ENCODE measurements at regions not wholly inside any gene's neighbourhood (a gene's known extent, or its start where the extent isn't known, plus 50 kb on each side); places are given as distances from the start of the nearest gene placed in this dataset.

- H3K4me3 ChIP-seq (ENCODE audit: insufficient read depth, low read depth, low read length), result no peak overlapping the region
- no peaks in the 10 kb centered on the region for H3K9me3 ChIP-seq (ENCODE audit: insufficient read depth, low read depth, low read length)
Measured at GRCh38 chr13:40241125-40241798, 425.2 kb downstream of the FOXO1 start.

GRCh38 chr13:40243047-40243446 is 423.4 kb downstream of the FOXO1 start:
- Histone ChIP-seq H3K36me3 (ENCODE audit: insufficient read depth, low read length) (no peaks in the 10 kb centered on the region), H3K27me3 (ENCODE audit: insufficient read depth, low read length) (no peaks in the 10 kb centered on the region)

More at GRCh38 chr13:40241125-40241798, 425.2 kb downstream of the FOXO1 start:
- no peak overlapping the region for H2AFZ ChIP-seq (ENCODE audit: low read depth, low read length)
- no peak overlapping the region for H3K27ac Mint-ChIP-seq (ENCODE audit: unreplicated experiment)
- peaks cover under 1% of the 10 kb centered on the region for H3K4me1 Mint-ChIP-seq (ENCODE audit: low read depth, unreplicated experiment)
- FAIRE-seq (no peak), DNase-seq (ENCODE audit: low read depth) (no peak)
- no peak overlapping the region for H3K9ac ChIP-seq (ENCODE audit: low read length)
- no peaks in the 10 kb centered on the region for H3K36me3 Mint-ChIP-seq (ENCODE audit: low read depth, unreplicated experiment)
- no peaks in the 10 kb centered on the region for H3K9me3 Mint-ChIP-seq (ENCODE audit: unreplicated experiment)
- H3K36me3 ChIP-seq (ENCODE audit: insufficient read depth, low read length), result no peaks in the 10 kb centered on the region
- no peaks in the 10 kb centered on the region for H3K27me3 Mint-ChIP-seq (ENCODE audit: low read depth, unreplicated experiment)
- H3K4me2 ChIP-seq (ENCODE audit: low read length), result no peak overlapping the region
- H4K20me1 ChIP-seq (ENCODE audit: insufficient read depth, low read length), result no peaks in the 10 kb centered on the region
- no peaks in the 10 kb centered on the region for H3K79me2 ChIP-seq (ENCODE audit: insufficient read depth, low read length)
- H3K27ac ChIP-seq (ENCODE audit: low read depth, low read length), result no peak overlapping the region
- H3K4me3 Mint-ChIP-seq (ENCODE audit: unreplicated experiment), result no peak overlapping the region
- no peak for TF ChIP-seq EZH2 (IDR thresholded peaks at IDR 0.05; ENCODE audit: insufficient read depth, low read length)
- no peak for TF ChIP-seq CTCF (IDR thresholded peaks at IDR 0.05; ENCODE audit: insufficient read depth, low read depth, low read length)
- H3K4me1 ChIP-seq (ENCODE audit: insufficient read depth, low read length), result no peaks in the 10 kb centered on the region
- H3K27me3 ChIP-seq (ENCODE audit: insufficient read depth, low read length), result no peaks in the 10 kb centered on the region

More at GRCh38 chr13:40243047-40243446, 423.4 kb downstream of the FOXO1 start:
- H3K4me3 ChIP-seq (ENCODE audit: insufficient read depth, low read depth, low read length), result no peak overlapping the region
- no peak overlapping the region for H3K4me2 ChIP-seq (ENCODE audit: low read length)
- Mint-ChIP-seq H3K36me3 (ENCODE audit: low read depth, unreplicated experiment) (no peaks in the 10 kb centered on the region), H3K9me3 (ENCODE audit: unreplicated experiment) (no peaks in the 10 kb centered on the region), H3K27ac (ENCODE audit: unreplicated experiment) (no peak overlapping the region), H3K4me3 (ENCODE audit: unreplicated experiment) (no peak overlapping the region), H3K27me3 (ENCODE audit: low read depth, unreplicated experiment) (no peaks in the 10 kb centered on the region), H3K4me1 (ENCODE audit: low read depth, unreplicated experiment) (peaks cover 4% of the 10 kb centered on the region)
- H3K9me3 ChIP-seq (ENCODE audit: insufficient read depth, low read depth, low read length), result no peaks in the 10 kb centered on the region
- TF ChIP-seq CTCF (IDR thresholded peaks at IDR 0.05; ENCODE audit: insufficient read depth, low read depth, low read length), result no peak
- no peak for TF ChIP-seq EZH2 (IDR thresholded peaks at IDR 0.05; ENCODE audit: insufficient read depth, low read length)
- H4K20me1 ChIP-seq (ENCODE audit: insufficient read depth, low read length), result no peaks in the 10 kb centered on the region
- no peak overlapping the region for H3K9ac ChIP-seq (ENCODE audit: low read length)
- DNase-seq (ENCODE audit: low read depth), result no peak
- no peak overlapping the region for H2AFZ ChIP-seq (ENCODE audit: low read depth, low read length)
- H3K4me1 ChIP-seq (ENCODE audit: insufficient read depth, low read length), result no peaks in the 10 kb centered on the region
- H3K79me2 ChIP-seq (ENCODE audit: insufficient read depth, low read length), result no peaks in the 10 kb centered on the region
- H3K27ac ChIP-seq (ENCODE audit: low read depth, low read length), result no peak overlapping the region
- FAIRE-seq, result no peak

Data from astrocyte (in vitro differentiated cells and primary cell).